H1 (cell line): ENCODE measurements at regions not wholly inside any gene's neighbourhood (a gene's known extent, or its start where the extent isn't known, plus 50 kb on each side); places are given as distances from the start of the nearest gene placed in this dataset.
A peak's percentile ranks its signal among the peaks of the same experiment; 100 is the strongest.

Experiments used
- EGR1 ChIP-seq: IDR thresholded peaks from 2 replicates; pipeline ENCODE4 v1.6.1; 2011; ENCODE audit warnings: low read depth, low read length, borderline replicate concordance
- FOSL1 ChIP-seq: IDR thresholded peaks from 2 replicates; pipeline ENCODE4 v1.6.1; 2011; ENCODE audit warnings: mild to moderate bottlenecking, low read depth, low read length, moderate library complexity; ENCODE audit not compliant: insufficient read depth
- JUND ChIP-seq: IDR thresholded peaks from 2 replicates; pipeline ENCODE4 v1.6.1; 2011; ENCODE audit warnings: mild to moderate bottlenecking, improper control_type of control experiment, low read length
- POLR2AphosphoS5 ChIP-seq: IDR thresholded peaks from 2 replicates; pipeline ENCODE4 v1.6.1; 2011; ENCODE audit warnings: low read depth, low read length
- RXRA ChIP-seq: IDR thresholded peaks from 2 replicates; pipeline ENCODE4 v1.6.1; 2011; ENCODE audit warnings: low read depth, mild to moderate bottlenecking, low read length, moderate library complexity; ENCODE audit not compliant: insufficient read depth
- TAF1 ChIP-seq: IDR thresholded peaks from 2 replicates; pipeline ENCODE4 v1.6.1; 2011; ENCODE audit warnings: mild to moderate bottlenecking, low read depth, low read length
- TF ChIP-seq, protein P1 (sequence below): IDR thresholded peaks from 2 replicates; pipeline ENCODE4 v1.6.1; 2012; ENCODE audit warnings: inconsistent platforms
- TF ChIP-seq, protein P2 (sequence below), 3 experiments: IDR thresholded peaks; 1 replicate in 2 of 3; 2 replicates in 1 of 3; pipeline versions ENCODE4 v1.5.1 to v1.6.1; 2011; ENCODE audit warnings: low read length in 3 of 3, mild to moderate bottlenecking in 3 of 3, inconsistent platforms in 2 of 3, low read depth in 1 of 3, moderate library complexity in 1 of 3; ENCODE audit not compliant: insufficient read depth in 1 of 3; ENCODE audit errors: control extremely low read depth in 1 of 3

DNA sequence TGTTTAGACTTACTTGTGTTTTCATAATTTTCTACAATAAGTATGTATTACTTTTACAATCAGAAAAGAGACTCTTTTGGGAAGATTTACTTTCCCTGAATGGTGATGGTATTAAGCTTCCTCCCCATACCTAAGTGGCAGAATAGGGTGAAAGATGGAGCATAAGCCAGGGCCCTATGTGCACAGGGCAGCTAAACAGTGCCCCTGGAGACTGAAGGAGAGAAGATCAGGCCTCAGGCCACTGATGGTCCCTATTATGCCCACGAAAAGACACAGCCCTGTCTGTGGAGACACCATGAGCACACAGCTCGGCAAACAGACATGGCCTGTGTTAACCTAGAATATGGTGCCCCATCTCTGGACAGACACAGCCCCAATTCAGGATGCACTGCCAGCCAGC is 139.4 kb downstream of the OAT start:
- TF ChIP-seq, protein P1, sequence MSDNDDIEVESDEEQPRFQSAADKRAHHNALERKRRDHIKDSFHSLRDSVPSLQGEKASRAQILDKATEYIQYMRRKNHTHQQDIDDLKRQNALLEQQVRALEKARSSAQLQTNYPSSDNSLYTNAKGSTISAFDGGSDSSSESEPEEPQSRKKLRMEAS: no peak
- TF ChIP-seq RXRA (no peak), TAF1 (no peak), POLR2AphosphoS5 (no peak), JUND (no peak), EGR1 (no peak), FOSL1 (no peak)
- TF ChIP-seq, protein P2, sequence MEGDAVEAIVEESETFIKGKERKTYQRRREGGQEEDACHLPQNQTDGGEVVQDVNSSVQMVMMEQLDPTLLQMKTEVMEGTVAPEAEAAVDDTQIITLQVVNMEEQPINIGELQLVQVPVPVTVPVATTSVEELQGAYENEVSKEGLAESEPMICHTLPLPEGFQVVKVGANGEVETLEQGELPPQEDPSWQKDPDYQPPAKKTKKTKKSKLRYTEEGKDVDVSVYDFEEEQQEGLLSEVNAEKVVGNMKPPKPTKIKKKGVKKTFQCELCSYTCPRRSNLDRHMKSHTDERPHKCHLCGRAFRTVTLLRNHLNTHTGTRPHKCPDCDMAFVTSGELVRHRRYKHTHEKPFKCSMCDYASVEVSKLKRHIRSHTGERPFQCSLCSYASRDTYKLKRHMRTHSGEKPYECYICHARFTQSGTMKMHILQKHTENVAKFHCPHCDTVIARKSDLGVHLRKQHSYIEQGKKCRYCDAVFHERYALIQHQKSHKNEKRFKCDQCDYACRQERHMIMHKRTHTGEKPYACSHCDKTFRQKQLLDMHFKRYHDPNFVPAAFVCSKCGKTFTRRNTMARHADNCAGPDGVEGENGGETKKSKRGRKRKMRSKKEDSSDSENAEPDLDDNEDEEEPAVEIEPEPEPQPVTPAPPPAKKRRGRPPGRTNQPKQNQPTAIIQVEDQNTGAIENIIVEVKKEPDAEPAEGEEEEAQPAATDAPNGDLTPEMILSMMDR (IDR thresholded peaks at IDR 0.05; ENCODE audit: control extremely low read depth in 1 of 3, insufficient read depth in 1 of 3, low read depth in 1 of 3, low read length in 3 of 3): peak in 2 of 3 experiments; percentile 26 to 29; a peak in 2 of 4 replicates
